H9 (cell line): ENCODE measurements at regions not wholly inside any gene's neighbourhood (a gene's known extent, or its start where the extent isn't known, plus 50 kb on each side); places are given as distances from the start of the nearest gene placed in this dataset.

Source experiments
- DNase-seq: peaks from one replicate; pipeline ENCODE4 v3.0.0-alpha.2; 2017
- H2AFZ ChIP-seq: one replicate; pipeline ENCODE4 v1.6.1; 2013; ENCODE audit warnings: mild to moderate bottlenecking, low read length, control low read depth, moderate library complexity
- H2AK5ac ChIP-seq: 2 replicates; pipeline ENCODE4 v1.6.1; 2013; ENCODE audit warnings: low read length, control low read depth, mixed read lengths; ENCODE audit not compliant: insufficient read length
- H2BK120ac ChIP-seq: one replicate; pipeline ENCODE4 v1.6.1; 2013; ENCODE audit warnings: low read depth, mild to moderate bottlenecking, low read length, control low read depth, inconsistent platforms; ENCODE audit not compliant: poor library complexity, severe bottlenecking
- H2BK12ac ChIP-seq: 2 replicates; pipeline ENCODE4 v1.6.1; 2013; ENCODE audit warnings: low read length, control low read depth, mixed read lengths, low read depth; ENCODE audit not compliant: insufficient read length
- H2BK15ac ChIP-seq: 2 replicates; pipeline ENCODE4 v1.6.1; 2013; ENCODE audit warnings: low read depth, low read length, control low read depth
- H2BK20ac ChIP-seq: one replicate; pipeline ENCODE4 v1.6.1; 2013; ENCODE audit warnings: low read depth, mild to moderate bottlenecking, low read length, control low read depth, inconsistent platforms; ENCODE audit not compliant: poor library complexity, severe bottlenecking
- H2BK5ac ChIP-seq: 2 replicates; pipeline ENCODE4 v1.6.1; 2013; ENCODE audit warnings: low read length, control low read depth, mixed read lengths; ENCODE audit not compliant: insufficient read length
- H3K14ac ChIP-seq: 2 replicates; pipeline ENCODE4 v1.6.1; 2013; ENCODE audit warnings: low read length, control low read depth; ENCODE audit not compliant: insufficient read depth
- H3K18ac ChIP-seq: 2 replicates; pipeline ENCODE4 v1.6.1; 2013; ENCODE audit warnings: low read depth, mild to moderate bottlenecking, mixed read lengths, low read length, control low read depth; ENCODE audit not compliant: insufficient read length
- H3K23ac ChIP-seq: 2 replicates; pipeline ENCODE4 v1.6.1; 2013; ENCODE audit warnings: low read length, control low read depth, mixed read lengths, low read depth; ENCODE audit not compliant: insufficient read length
- H3K23me2 ChIP-seq: 2 replicates; pipeline ENCODE4 v1.6.1; 2013; ENCODE audit warnings: low read depth, mild to moderate bottlenecking, mixed read lengths, low read length, control low read depth; ENCODE audit not compliant: insufficient read length, poor library complexity, severe bottlenecking
- H3K27ac ChIP-seq: 2 replicates; pipeline ENCODE4 v1.5.1; 2013; ENCODE audit warnings: low read length, control low read depth, mixed read lengths, low read depth; ENCODE audit not compliant: insufficient read length
- H3K27me3 ChIP-seq: 2 replicates; pipeline ENCODE4 v1.6.1; 2013; ENCODE audit warnings: low read length, control low read depth, inconsistent platforms; ENCODE audit not compliant: insufficient read depth
- H3K4ac ChIP-seq: 2 replicates; pipeline ENCODE4 v1.6.1; 2013; ENCODE audit warnings: low read depth, mild to moderate bottlenecking, control low read depth, inconsistent platforms, low read length, moderate library complexity
- H3K4me1 ChIP-seq: 2 replicates; pipeline ENCODE4 v1.6.1; 2013; ENCODE audit warnings: low read length, control low read depth, inconsistent platforms; ENCODE audit not compliant: insufficient read depth
- H3K4me2 ChIP-seq: 2 replicates; pipeline ENCODE4 v1.6.1; 2013; ENCODE audit warnings: low read length, control low read depth, mixed read lengths; ENCODE audit not compliant: insufficient read length, insufficient read depth
- H3K56ac ChIP-seq: 2 replicates; pipeline ENCODE4 v1.6.1; 2013; ENCODE audit warnings: low read depth, mild to moderate bottlenecking, mixed read lengths, low read length, control low read depth; ENCODE audit not compliant: insufficient read length
- H3K79me1 ChIP-seq: 2 replicates; pipeline ENCODE4 v1.6.1; 2013; ENCODE audit warnings: low read depth, mild to moderate bottlenecking, moderate library complexity, low read length, control low read depth, inconsistent platforms; ENCODE audit not compliant: insufficient read depth, poor library complexity, severe bottlenecking
- H3K79me2 ChIP-seq: 2 replicates; pipeline ENCODE4 v1.6.1; 2013; ENCODE audit warnings: low read length, control low read depth, inconsistent platforms; ENCODE audit not compliant: insufficient read depth
- H3K9ac ChIP-seq: 2 replicates; pipeline ENCODE4 v1.6.1; 2013; ENCODE audit warnings: low read length, control low read depth, mixed read lengths; ENCODE audit not compliant: insufficient read length; ENCODE audit errors: extremely low read depth
- H3K9me3 ChIP-seq: one replicate; pipeline ENCODE4 v1.6.1; 2013; ENCODE audit warnings: low read depth, low read length, inconsistent platforms; ENCODE audit not compliant: control insufficient read depth
- H3T11ph ChIP-seq: one replicate; pipeline ENCODE4 v1.6.1; 2013; ENCODE audit warnings: mild to moderate bottlenecking, low read length, control low read depth, inconsistent platforms
- H4K20me1 ChIP-seq: one replicate; pipeline ENCODE4 v1.6.1; 2013; ENCODE audit not compliant: control insufficient read depth, insufficient read length, insufficient read depth
- H4K5ac ChIP-seq: 2 replicates; pipeline ENCODE4 v1.6.1; 2013; ENCODE audit warnings: low read depth, mild to moderate bottlenecking, mixed read lengths, low read length, control low read depth; ENCODE audit not compliant: insufficient read length
- H4K8ac ChIP-seq: replicated peaks from 2 replicates; pipeline ENCODE4 v1.6.1; 2013; ENCODE audit warnings: low read length, control low read depth, mixed read lengths, low read depth; ENCODE audit not compliant: insufficient read length
- H4K91ac ChIP-seq: 2 replicates; pipeline ENCODE4 v1.6.1; 2013; ENCODE audit warnings: low read depth, mild to moderate bottlenecking, moderate library complexity, mixed read lengths, low read length, control low read depth; ENCODE audit not compliant: insufficient read length
- H3K27ac Mint-ChIP-seq, 3 experiments: 2 replicates in 2 of 3; 3 replicates in 1 of 3; pipeline ENCODE4 v1.8.0; 2020 to 2021; ENCODE audit warnings: mixed read lengths in 3 of 3, mild to moderate bottlenecking in 1 of 3, moderate library complexity in 1 of 3
- H3K27me3 Mint-ChIP-seq: 2 replicates; pipeline ENCODE4 v1.8.0; 2021; ENCODE audit warnings: low read depth, mild to moderate bottlenecking, moderate library complexity, mixed read lengths
- H3K36me3 Mint-ChIP-seq, 3 experiments: 2 replicates in 2 of 3; 3 replicates in 1 of 3; pipeline ENCODE4 v1.8.0; 2020 to 2021; ENCODE audit warnings: low read depth in 3 of 3, mixed read lengths in 3 of 3; ENCODE audit not compliant: insufficient read depth in 1 of 3
- H3K4me1 Mint-ChIP-seq, 2 experiments: 2 replicates each; pipeline ENCODE4 v1.8.0; 2020; ENCODE audit warnings: mixed read lengths in 2 of 2
- H3K4me3 Mint-ChIP-seq, 2 experiments: 2 replicates in 1 of 2; 3 replicates in 1 of 2; pipeline ENCODE4 v1.8.0; 2020 to 2021; ENCODE audit warnings: mild to moderate bottlenecking in 2 of 2, mixed read lengths in 2 of 2, moderate library complexity in 1 of 2
- H3K9me3 Mint-ChIP-seq, 2 experiments: 2 replicates in 1 of 2; 3 replicates in 1 of 2; pipeline ENCODE4 v1.8.0; 2020; ENCODE audit warnings: mild to moderate bottlenecking in 2 of 2, mixed read lengths in 2 of 2, moderate library complexity in 1 of 2
- WGBS: extraction: QIAGEN DNeasy Blood & Tissue Kit; methylation state at CpG from one replicate; pipeline ENCODE4 v1.1.7; 2013; ENCODE audit warnings: missing lambda C conversion rate, low lambda C conversion rate, mixed read lengths; ENCODE audit not compliant: insufficient read length; ENCODE audit errors: extremely low coverage; 5-methylcytosine and 5-hydroxymethylcytosine counted together
- TF ChIP-seq, protein P1 (sequence below): fragments of 200-600 bp; sonication (generic); conservative IDR thresholded peaks from 3 replicates; pipeline ENCODE4 v1.8.0; 2021; ENCODE audit warnings: antibody characterized with exemption, mild to moderate bottlenecking

DNA sequence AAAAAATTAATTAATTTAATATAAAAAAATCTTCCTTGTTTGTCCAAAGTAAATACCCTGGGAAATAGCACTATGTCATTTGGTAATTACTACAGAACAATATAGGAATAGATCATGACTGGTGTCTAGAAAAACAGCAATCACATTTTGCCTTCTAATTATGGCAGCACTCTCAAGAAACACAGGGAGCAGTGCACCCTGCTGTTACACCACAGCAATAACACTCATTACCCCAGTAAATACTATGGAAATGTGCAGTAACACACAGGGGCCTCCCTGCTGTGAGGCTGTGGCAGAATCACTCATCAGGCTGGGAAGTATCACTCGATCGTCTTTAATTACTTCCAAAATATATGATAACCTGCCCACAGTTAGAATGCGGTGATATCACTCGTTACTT, 646.0 kb downstream of the TUSC7 start:
- Histone ChIP-seq H3K27me3 (no peaks in the 10 kb centered on the region), H3K23ac (no peak overlapping the region), H2AK5ac (no peak overlapping the region), H3K56ac (no peak overlapping the region), H3K4ac (no peak overlapping the region), H3K14ac (no peak overlapping the region), H3K79me2 (no peaks in the 10 kb centered on the region), H3K79me1 (no peaks in the 10 kb centered on the region), H4K91ac (no peak overlapping the region), H3K27ac (no peak overlapping the region), H3K4me1 (peaks cover 2% of the 10 kb centered on the region; the same call in 1 of the 2 replicates), H3T11ph (no peak overlapping the region), H3K9ac (no peak overlapping the region), H4K5ac (no peak overlapping the region), H2BK20ac (no peak overlapping the region), H2BK15ac (no peak overlapping the region), H2AFZ (no peak overlapping the region), H3K9me3 (no peaks in the 10 kb centered on the region), H4K20me1 (no peaks in the 10 kb centered on the region), H2BK5ac (no peak overlapping the region), H3K4me2 (no peak overlapping the region), H2BK120ac (no peak overlapping the region), H4K8ac (no peak overlapping the region), H3K23me2 (no peaks in the 10 kb centered on the region), H3K18ac (no peak overlapping the region), H2BK12ac (no peak overlapping the region)
- TF ChIP-seq, protein P1, sequence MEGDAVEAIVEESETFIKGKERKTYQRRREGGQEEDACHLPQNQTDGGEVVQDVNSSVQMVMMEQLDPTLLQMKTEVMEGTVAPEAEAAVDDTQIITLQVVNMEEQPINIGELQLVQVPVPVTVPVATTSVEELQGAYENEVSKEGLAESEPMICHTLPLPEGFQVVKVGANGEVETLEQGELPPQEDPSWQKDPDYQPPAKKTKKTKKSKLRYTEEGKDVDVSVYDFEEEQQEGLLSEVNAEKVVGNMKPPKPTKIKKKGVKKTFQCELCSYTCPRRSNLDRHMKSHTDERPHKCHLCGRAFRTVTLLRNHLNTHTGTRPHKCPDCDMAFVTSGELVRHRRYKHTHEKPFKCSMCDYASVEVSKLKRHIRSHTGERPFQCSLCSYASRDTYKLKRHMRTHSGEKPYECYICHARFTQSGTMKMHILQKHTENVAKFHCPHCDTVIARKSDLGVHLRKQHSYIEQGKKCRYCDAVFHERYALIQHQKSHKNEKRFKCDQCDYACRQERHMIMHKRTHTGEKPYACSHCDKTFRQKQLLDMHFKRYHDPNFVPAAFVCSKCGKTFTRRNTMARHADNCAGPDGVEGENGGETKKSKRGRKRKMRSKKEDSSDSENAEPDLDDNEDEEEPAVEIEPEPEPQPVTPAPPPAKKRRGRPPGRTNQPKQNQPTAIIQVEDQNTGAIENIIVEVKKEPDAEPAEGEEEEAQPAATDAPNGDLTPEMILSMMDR, result peak; percentile 67
- H3K4me1 Mint-ChIP-seq, result peaks cover 40 to 45% of the 10 kb centered on the region in 2 experiments
- H3K4me3 Mint-ChIP-seq, result peak overlapping the region; percentile 10 to 20; a peak in 2 of 5 replicates
- WGBS, result no CpG with 5 or more reads among the region's 4 CpGs
- H3K27me3 Mint-ChIP-seq, result no peaks in the 10 kb centered on the region; the same call in none of the 2 replicates
- DNase-seq, result peak; percentile 45
- H3K9me3 Mint-ChIP-seq, result peaks cover 5 to 9% of the 10 kb centered on the region in 2 experiments; a peak in 4 of 5 replicates
- H3K27ac Mint-ChIP-seq, result peak overlapping the region in 1 of 3 experiments; percentile 85; a peak in 1 of 7 replicates
- peaks cover 9 to 12% (median 9%) of the 10 kb centered on the region in 3 experiments for H3K36me3 Mint-ChIP-seq
